ENCODE measurements at regions not wholly inside any gene's neighbourhood (a gene's known extent, or its start where the extent isn't known, plus 50 kb on each side); places are given as distances from the start of the nearest gene placed in this dataset.
"Not testable (repeated sequence)": the region's sequence is repeated elsewhere in the genome, so short reads cannot be mapped to it uniquely, and the experiment has no call there.

DNA sequence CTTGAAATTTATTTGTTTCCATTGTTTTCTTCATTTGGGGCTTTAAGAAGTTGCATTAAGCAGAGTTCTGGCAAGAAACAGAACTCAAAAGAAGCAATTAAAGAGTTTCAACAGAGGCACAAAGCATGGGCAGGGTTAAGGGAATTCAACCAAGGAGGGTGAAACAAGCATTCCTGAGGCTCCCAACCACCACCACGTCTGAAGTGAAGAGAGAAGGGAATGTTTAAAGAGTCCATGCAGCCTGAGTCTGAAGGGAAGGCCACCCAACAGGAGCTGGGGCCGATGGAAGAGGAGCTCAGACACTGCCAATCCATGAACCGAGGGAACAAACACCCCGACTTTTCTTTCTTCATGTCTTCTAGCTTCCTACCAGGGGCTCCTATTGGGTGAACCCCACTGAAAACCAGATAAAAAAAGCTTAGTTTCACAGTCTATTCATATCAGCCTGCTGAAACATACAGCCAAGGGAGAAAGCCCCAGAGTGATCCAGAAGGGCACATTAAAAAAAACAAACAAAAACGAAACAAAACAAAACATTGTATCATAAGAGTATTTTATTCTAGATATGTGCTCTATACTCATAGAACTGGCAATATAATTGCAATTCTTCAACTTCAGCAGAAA lies 168.9 kb downstream of the SPDYE17 start:
- POLR2A ChIA-PET; H3K27me3 ChIP-seq (replicated peaks in 2 of 5; ENCODE audit: control insufficient read depth in 4 of 5, insufficient read depth in 5 of 5, low read length in 4 of 5); CTCF ChIA-PET; H3K4me1 ChIP-seq (ENCODE audit: control extremely low read depth in 1 of 4, control insufficient read depth in 4 of 4, insufficient read depth in 4 of 4, low read length in 3 of 4); H3K9me3 ChIP-seq (ENCODE audit: control extremely low read depth in 1 of 5, control insufficient read depth in 4 of 5, insufficient read depth in 2 of 5, low read depth in 1 of 5, low read length in 4 of 5); DNase-seq; H3K27ac ChIP-seq (ENCODE audit: insufficient read depth in 1 of 2, low read depth in 1 of 2, low read length in 2 of 2, poor library complexity in 1 of 2, severe bottlenecking in 2 of 2); H3K4me3 ChIP-seq (ENCODE audit: control insufficient read depth in 1 of 7, extremely low read depth in 1 of 7, insufficient read depth in 4 of 7, low read depth in 2 of 7, low read length in 6 of 7); H3K36me3 ChIP-seq (ENCODE audit: control insufficient read depth in 4 of 4, insufficient read depth in 4 of 4, low read length in 3 of 4): not testable (repeated sequence)
- no CpG with 5 or more reads among the region's 5 CpGs for WGBS (ENCODE audit: insufficient coverage)

DNA sequence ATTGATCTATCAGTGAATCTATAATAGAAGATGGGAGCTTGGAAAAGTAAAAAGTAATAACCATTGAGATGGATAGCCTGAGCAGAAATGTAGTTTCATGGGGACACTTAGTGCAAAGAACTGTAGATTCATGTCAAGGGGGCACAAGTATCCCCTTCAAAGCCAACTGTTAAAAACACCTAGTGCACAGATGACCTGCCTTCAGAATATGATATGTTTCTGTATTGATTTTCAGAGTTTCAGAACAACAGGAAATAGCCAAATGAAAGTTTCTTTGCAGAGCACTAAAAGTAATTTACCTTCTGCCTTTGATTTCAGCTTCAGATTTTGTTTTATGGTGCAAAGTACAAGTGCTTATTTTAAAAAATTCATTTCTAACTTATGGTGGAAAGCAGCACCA lies 169.9 kb downstream of the SPDYE17 start:
- H3K27me3 ChIP-seq (replicated peaks in 2 of 5; ENCODE audit: control insufficient read depth in 4 of 5, insufficient read depth in 5 of 5, low read length in 4 of 5); H3K4me1 ChIP-seq (ENCODE audit: control extremely low read depth in 1 of 4, control insufficient read depth in 4 of 4, insufficient read depth in 4 of 4, low read length in 3 of 4); H3K36me3 ChIP-seq (ENCODE audit: control insufficient read depth in 4 of 4, insufficient read depth in 4 of 4, low read length in 3 of 4); H3K4me3 ChIP-seq (ENCODE audit: control insufficient read depth in 1 of 7, extremely low read depth in 1 of 7, insufficient read depth in 4 of 7, low read depth in 2 of 7, low read length in 6 of 7); H3K27ac ChIP-seq (ENCODE audit: insufficient read depth in 1 of 2, low read depth in 1 of 2, low read length in 2 of 2, poor library complexity in 1 of 2, severe bottlenecking in 2 of 2); H3K9me3 ChIP-seq (ENCODE audit: control extremely low read depth in 1 of 5, control insufficient read depth in 4 of 5, insufficient read depth in 2 of 5, low read depth in 1 of 5, low read length in 4 of 5); DNase-seq; POLR2A ChIA-PET; CTCF ChIA-PET: not testable (repeated sequence)

DNA sequence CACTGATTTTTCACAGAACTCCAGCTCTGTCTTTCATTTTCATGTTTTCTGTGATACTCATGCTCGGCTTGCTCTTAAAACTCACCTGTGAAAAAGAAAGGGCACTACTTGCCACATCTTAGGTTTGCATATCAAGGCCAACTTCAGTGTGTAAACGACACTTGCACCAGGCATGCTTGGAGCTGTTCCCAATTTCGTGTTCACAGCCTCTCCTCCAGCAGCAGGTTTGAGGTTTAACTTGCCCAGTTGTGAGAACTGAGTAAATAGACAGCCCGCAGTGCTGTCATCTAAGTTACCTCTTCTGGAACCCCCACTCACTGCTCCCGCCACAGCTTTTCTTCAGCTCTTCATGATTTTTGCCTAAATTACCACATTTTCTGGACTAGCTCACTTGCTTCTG lies 172.2 kb downstream of the SPDYE17 start:
- DNase-seq; H3K4me1 ChIP-seq (ENCODE audit: control extremely low read depth in 1 of 4, control insufficient read depth in 4 of 4, insufficient read depth in 4 of 4, low read length in 3 of 4); H3K27me3 ChIP-seq (replicated peaks in 2 of 5; ENCODE audit: control insufficient read depth in 4 of 5, insufficient read depth in 5 of 5, low read length in 4 of 5); POLR2A ChIA-PET; H3K27ac ChIP-seq (ENCODE audit: insufficient read depth in 1 of 2, low read depth in 1 of 2, low read length in 2 of 2, poor library complexity in 1 of 2, severe bottlenecking in 2 of 2); CTCF ChIA-PET; H3K4me3 ChIP-seq (ENCODE audit: control insufficient read depth in 1 of 7, extremely low read depth in 1 of 7, insufficient read depth in 4 of 7, low read depth in 2 of 7, low read length in 6 of 7); H3K36me3 ChIP-seq (ENCODE audit: control insufficient read depth in 4 of 4, insufficient read depth in 4 of 4, low read length in 3 of 4); H3K9me3 ChIP-seq (ENCODE audit: control extremely low read depth in 1 of 5, control insufficient read depth in 4 of 5, insufficient read depth in 2 of 5, low read depth in 1 of 5, low read length in 4 of 5): not testable (repeated sequence)
- 93% methylated on average over 3 of the region's 5 CpGs for WGBS (ENCODE audit: insufficient coverage)

GRCh38 chr7:76854631-76855030 lies 177.5 kb downstream of the SPDYE17 start:
- H3K27ac ChIP-seq (ENCODE audit: insufficient read depth in 1 of 2, low read depth in 1 of 2, low read length in 2 of 2, poor library complexity in 1 of 2, severe bottlenecking in 2 of 2); H3K4me1 ChIP-seq (ENCODE audit: control extremely low read depth in 1 of 4, control insufficient read depth in 4 of 4, insufficient read depth in 4 of 4, low read length in 3 of 4); H3K36me3 ChIP-seq (ENCODE audit: control insufficient read depth in 4 of 4, insufficient read depth in 4 of 4, low read length in 3 of 4); H3K27me3 ChIP-seq (replicated peaks in 2 of 5; ENCODE audit: control insufficient read depth in 4 of 5, insufficient read depth in 5 of 5, low read length in 4 of 5); H3K4me3 ChIP-seq (ENCODE audit: control insufficient read depth in 1 of 7, extremely low read depth in 1 of 7, insufficient read depth in 4 of 7, low read depth in 2 of 7, low read length in 6 of 7); POLR2A ChIA-PET; DNase-seq; H3K9me3 ChIP-seq (ENCODE audit: control extremely low read depth in 1 of 5, control insufficient read depth in 4 of 5, insufficient read depth in 2 of 5, low read depth in 1 of 5, low read length in 4 of 5); CTCF ChIA-PET: not testable (repeated sequence)

DNA sequence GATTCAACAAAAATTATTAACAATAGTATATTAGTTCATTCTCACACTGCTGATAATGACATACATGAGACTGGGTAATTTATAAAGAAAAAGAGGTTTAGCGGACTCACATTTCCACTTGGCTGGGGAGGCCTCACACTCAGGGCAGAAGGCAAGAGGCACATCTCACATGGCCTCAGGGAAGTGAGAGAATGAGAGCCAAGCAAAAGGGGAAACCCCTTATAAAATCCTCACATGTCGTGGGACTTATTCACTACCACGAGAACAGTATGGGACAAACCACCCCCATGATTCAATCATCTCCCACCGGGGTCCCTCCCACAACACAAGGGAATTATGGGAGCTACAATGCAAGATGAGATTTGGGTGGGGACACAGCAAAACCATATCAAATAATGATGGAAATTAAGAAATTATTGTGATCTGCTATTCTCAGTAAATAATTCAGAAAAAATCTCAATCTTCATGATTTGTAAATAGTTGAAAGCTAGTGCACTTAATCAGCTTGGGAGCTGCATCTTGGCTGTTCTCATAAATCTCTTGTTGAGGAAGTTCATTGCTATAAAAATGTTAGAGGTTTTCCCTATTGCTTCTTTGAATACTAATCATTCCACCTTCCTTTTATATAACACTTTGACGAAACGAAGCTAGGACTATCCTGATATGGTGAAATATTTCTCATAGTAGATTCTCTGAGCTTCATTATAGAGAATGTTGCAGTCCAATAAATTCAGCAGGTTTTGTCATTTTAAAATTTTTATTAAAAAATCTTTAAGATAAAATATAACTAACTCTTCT lies 179.2 kb downstream of the SPDYE17 start:
- H3K27me3 ChIP-seq (replicated peaks in 2 of 5; ENCODE audit: control insufficient read depth in 4 of 5, insufficient read depth in 5 of 5, low read length in 4 of 5); DNase-seq; H3K27ac ChIP-seq (ENCODE audit: insufficient read depth in 1 of 2, low read depth in 1 of 2, low read length in 2 of 2, poor library complexity in 1 of 2, severe bottlenecking in 2 of 2); POLR2A ChIA-PET; H3K9me3 ChIP-seq (ENCODE audit: control extremely low read depth in 1 of 5, control insufficient read depth in 4 of 5, insufficient read depth in 2 of 5, low read depth in 1 of 5, low read length in 4 of 5); H3K4me1 ChIP-seq (ENCODE audit: control extremely low read depth in 1 of 4, control insufficient read depth in 4 of 4, insufficient read depth in 4 of 4, low read length in 3 of 4); H3K4me3 ChIP-seq (ENCODE audit: control insufficient read depth in 1 of 7, extremely low read depth in 1 of 7, insufficient read depth in 4 of 7, low read depth in 2 of 7, low read length in 6 of 7); CTCF ChIA-PET; H3K36me3 ChIP-seq (ENCODE audit: control insufficient read depth in 4 of 4, insufficient read depth in 4 of 4, low read length in 3 of 4): not testable (repeated sequence)
- 100% methylated on average over 1 of the region's 6 CpGs for WGBS (ENCODE audit: insufficient coverage)

DNA sequence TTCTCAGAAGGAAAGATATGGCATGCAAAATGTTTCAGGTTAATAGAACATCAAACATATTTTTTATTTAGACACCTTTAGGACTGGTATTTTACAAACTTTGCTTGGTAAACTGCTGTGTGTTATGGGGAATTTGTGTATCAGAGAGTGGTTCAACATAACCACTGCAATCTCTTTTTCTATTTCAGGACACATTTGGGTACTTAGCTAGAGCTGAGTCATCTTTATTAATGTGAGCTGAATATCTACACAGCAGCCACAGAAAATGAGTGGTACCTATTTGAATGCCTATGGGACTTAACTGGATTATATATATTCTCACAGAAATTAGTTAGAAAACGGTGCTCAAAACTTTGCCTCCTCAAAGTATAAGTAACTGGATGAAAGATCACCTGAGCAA lies 179.8 kb downstream of the SPDYE17 start:
- POLR2A ChIA-PET; DNase-seq; H3K27me3 ChIP-seq (replicated peaks in 2 of 5; ENCODE audit: control insufficient read depth in 4 of 5, insufficient read depth in 5 of 5, low read length in 4 of 5); H3K4me3 ChIP-seq (ENCODE audit: control insufficient read depth in 1 of 7, extremely low read depth in 1 of 7, insufficient read depth in 4 of 7, low read depth in 2 of 7, low read length in 6 of 7); H3K9me3 ChIP-seq (ENCODE audit: control extremely low read depth in 1 of 5, control insufficient read depth in 4 of 5, insufficient read depth in 2 of 5, low read depth in 1 of 5, low read length in 4 of 5); H3K27ac ChIP-seq (ENCODE audit: insufficient read depth in 1 of 2, low read depth in 1 of 2, low read length in 2 of 2, poor library complexity in 1 of 2, severe bottlenecking in 2 of 2); CTCF ChIA-PET; H3K36me3 ChIP-seq (ENCODE audit: control insufficient read depth in 4 of 4, insufficient read depth in 4 of 4, low read length in 3 of 4); H3K4me1 ChIP-seq (ENCODE audit: control extremely low read depth in 1 of 4, control insufficient read depth in 4 of 4, insufficient read depth in 4 of 4, low read length in 3 of 4): not testable (repeated sequence)
- WGBS (ENCODE audit: insufficient coverage), result no CpG with 5 or more reads among the region's 1 CpG

DNA sequence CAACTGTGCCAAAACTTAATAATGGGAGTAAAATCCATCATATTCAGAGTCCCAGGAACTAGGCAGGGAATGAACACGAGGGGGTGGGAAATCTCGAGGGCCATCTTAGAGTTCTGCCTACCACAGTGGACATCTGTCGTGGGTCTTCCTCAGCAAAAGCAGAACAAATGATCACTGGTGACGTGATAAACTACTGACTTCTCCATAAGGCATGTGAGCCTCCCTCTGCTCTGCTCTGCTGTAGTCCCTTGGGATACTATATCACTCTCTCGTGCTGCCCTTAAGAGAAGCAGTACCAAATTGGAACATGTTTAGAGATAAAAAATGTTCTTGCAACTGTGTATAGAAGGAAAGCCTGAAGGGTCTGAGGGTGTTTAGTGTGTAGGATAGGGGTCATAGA lies 180.5 kb downstream of the SPDYE17 start:
- H3K9me3 ChIP-seq (ENCODE audit: control extremely low read depth in 1 of 5, control insufficient read depth in 4 of 5, insufficient read depth in 2 of 5, low read depth in 1 of 5, low read length in 4 of 5); DNase-seq; H3K27ac ChIP-seq (ENCODE audit: insufficient read depth in 1 of 2, low read depth in 1 of 2, low read length in 2 of 2, poor library complexity in 1 of 2, severe bottlenecking in 2 of 2); H3K27me3 ChIP-seq (replicated peaks in 2 of 5; ENCODE audit: control insufficient read depth in 4 of 5, insufficient read depth in 5 of 5, low read length in 4 of 5); H3K4me1 ChIP-seq (ENCODE audit: control extremely low read depth in 1 of 4, control insufficient read depth in 4 of 4, insufficient read depth in 4 of 4, low read length in 3 of 4); H3K36me3 ChIP-seq (ENCODE audit: control insufficient read depth in 4 of 4, insufficient read depth in 4 of 4, low read length in 3 of 4); CTCF ChIA-PET; H3K4me3 ChIP-seq (ENCODE audit: control insufficient read depth in 1 of 7, extremely low read depth in 1 of 7, insufficient read depth in 4 of 7, low read depth in 2 of 7, low read length in 6 of 7); POLR2A ChIA-PET: not testable (repeated sequence)
- no CpG with 5 or more reads among the region's 5 CpGs for WGBS (ENCODE audit: insufficient coverage)
